ENCODE measurements at regions not wholly inside any gene's neighbourhood (a gene's known extent, or its start where the extent isn't known, plus 50 kb on each side); places are given as distances from the start of the nearest gene placed in this dataset.

- WGBS, 2 donors, result 59 to 89% methylated on average over 1 of the region's 1 CpG
- Histone ChIP-seq H3K4me1 (peaks cover 0 to 5% (median 0%) of the 10 kb centered on the region in 4 donors), H3K4me3 (no peak overlapping the region), H3K27me3 (no peaks in the 10 kb centered on the region), H3K27ac (peak overlapping the region in 1 of 4 donors; percentile 8), H3K9me3 (no peaks in the 10 kb centered on the region), H3K36me3 (no peaks in the 10 kb centered on the region)
- no peak for DNase-seq (ENCODE audit: low spot score in 2 of 2)
- TF ChIP-seq CTCF (IDR thresholded peaks at IDR 0.05), result no peak
- no peak for TF ChIP-seq POLR2A (IDR thresholded peaks at IDR 0.05)
- no peak for TF ChIP-seq EP300 (IDR thresholded peaks at IDR 0.05)
These were observed 166.4 kb upstream of the LRIG1 start for GRCh38 chr3:66667263-66667662.

GRCh38 chr3:66671291-66671690 is 170.5 kb upstream of the LRIG1 start:
- DNase-seq (ENCODE audit: low spot score in 2 of 2), result no peak
- 90 to 96% methylated on average over 1 of the region's 1 CpG for WGBS, 2 donors
- Histone ChIP-seq H3K4me3 (no peak overlapping the region), H3K27me3 (no peaks in the 10 kb centered on the region), H3K4me1 (peaks cover 0 to 10% (median 0%) of the 10 kb centered on the region in 4 donors), H3K27ac (no peak overlapping the region), H3K9me3 (no peaks in the 10 kb centered on the region), H3K36me3 (no peaks in the 10 kb centered on the region)
- no peak for TF ChIP-seq POLR2A (IDR thresholded peaks at IDR 0.05)

GRCh38 chr3:66672830-66673229 is 172.0 kb upstream of the LRIG1 start:
- Histone ChIP-seq H3K27me3 (no peaks in the 10 kb centered on the region), H3K4me3 (no peak overlapping the region), H3K36me3 (no peaks in the 10 kb centered on the region), H3K9me3 (peaks cover 0 to 6% (median 0%) of the 10 kb centered on the region in 4 donors), H3K27ac (peak overlapping the region in 1 of 4 donors; percentile 47), H3K4me1 (peaks cover 0 to 5% (median 0%) of the 10 kb centered on the region in 4 donors)
- no peak for DNase-seq (ENCODE audit: low spot score in 2 of 2)
- TF ChIP-seq CTCF (IDR thresholded peaks at IDR 0.05) (no peak), EP300 (IDR thresholded peaks at IDR 0.05) (no peak), POLR2A (IDR thresholded peaks at IDR 0.05) (no peak)

GRCh38 chr3:66673293-66673692 is 172.5 kb upstream of the LRIG1 start:
- peaks cover 0 to 10% (median 0%) of the 10 kb centered on the region in 4 donors for H3K9me3 ChIP-seq
- H3K4me3 ChIP-seq, result no peak overlapping the region
- peaks cover 0 to 5% (median 0%) of the 10 kb centered on the region in 4 donors for H3K4me1 ChIP-seq
- H3K36me3 ChIP-seq, result no peaks in the 10 kb centered on the region
- no peak for TF ChIP-seq CTCF (IDR thresholded peaks at IDR 0.05)
- no peak for TF ChIP-seq EP300 (IDR thresholded peaks at IDR 0.05)
- no peak for TF ChIP-seq POLR2A (IDR thresholded peaks at IDR 0.05)
- H3K27ac ChIP-seq, result peak overlapping the region in 1 of 4 donors; percentile 47
- H3K27me3 ChIP-seq, result no peaks in the 10 kb centered on the region
- DNase-seq (ENCODE audit: low spot score in 2 of 2), result no peak
- 29 to 37% methylated on average over 9 of the region's 9 CpGs for WGBS, 2 donors

GRCh38 chr3:66675366-66675765 is 174.5 kb upstream of the LRIG1 start:
- H3K36me3 ChIP-seq, result no peaks in the 10 kb centered on the region

More at GRCh38 chr3:66675366-66675765, 174.5 kb upstream of the LRIG1 start:
- DNase-seq (ENCODE audit: low spot score in 2 of 2), result no peak
- Histone ChIP-seq H3K4me1 (peaks cover 0 to 5% (median 0%) of the 10 kb centered on the region in 4 donors), H3K9me3 (peaks cover 0 to 10% (median 1%) of the 10 kb centered on the region in 4 donors), H3K27ac (no peak overlapping the region), H3K27me3 (no peaks in the 10 kb centered on the region), H3K4me3 (no peak overlapping the region)
- TF ChIP-seq CTCF (IDR thresholded peaks at IDR 0.05) (no peak), EP300 (IDR thresholded peaks at IDR 0.05) (no peak), POLR2A (IDR thresholded peaks at IDR 0.05) (no peak)
- whole genome bisulfite sequencing, 2 donors, result 32 to 52% methylated on average over 1 of the region's 1 CpG
